ENCODE measurements at regions not wholly inside any gene's neighbourhood (a gene's known extent, or its start where the extent isn't known, plus 50 kb on each side); places are given as distances from the start of the nearest gene placed in this dataset.

GRCh38 chr5:2856206-2856605 is 104.7 kb upstream of the IRX2 start:
- DNase-seq, result no peak
- H2AFZ ChIP-seq (ENCODE audit: low read depth), result no peak overlapping the region
- H3K36me3 ChIP-seq (replicated peaks in 1 of 2; ENCODE audit: control insufficient read depth in 1 of 2, insufficient read depth in 2 of 2, low read length in 1 of 2), result no peaks in the 10 kb centered on the region
- no peaks in the 10 kb centered on the region for H4K20me1 ChIP-seq (ENCODE audit: insufficient read depth)
- H3K79me2 ChIP-seq (ENCODE audit: insufficient read depth), result no peaks in the 10 kb centered on the region
- ChIA-PET CTCF (no interaction called here), POLR2A (no interaction called here)
- H3K27ac ChIP-seq (ENCODE audit: low read depth in 2 of 2, low read length in 1 of 2), result no peak overlapping the region
- H3K27me3 ChIP-seq (ENCODE audit: insufficient read depth), result no peaks in the 10 kb centered on the region
- TF ChIP-seq FOSL2 (IDR thresholded peaks at IDR 0.05; ENCODE audit: borderline replicate concordance, low read depth) (no peak), NFIC (IDR thresholded peaks at IDR 0.05; ENCODE audit: borderline replicate concordance) (no peak), MAX (IDR thresholded peaks at IDR 0.05; ENCODE audit: low read depth) (no peak), USF2 (IDR thresholded peaks at IDR 0.05; ENCODE audit: borderline replicate concordance, low read depth, low read length) (no peak), YY1 (IDR thresholded peaks at IDR 0.05; ENCODE audit: low read depth) (no peak), EZH2phosphoT487 (IDR thresholded peaks at IDR 0.05; ENCODE audit: borderline replicate concordance, low read depth) (no peak), ZBTB33 (IDR thresholded peaks at IDR 0.05; ENCODE audit: borderline replicate concordance, low read depth) (no peak), FOXM1 (IDR thresholded peaks at IDR 0.05; ENCODE audit: low read depth) (no peak), REST (IDR thresholded peaks at IDR 0.05; ENCODE audit: low read depth, low read length) (no peak), FOXJ3 (CRISPR knock-in tag; IDR thresholded peaks at IDR 0.05) (no peak), NRF1 (IDR thresholded peaks at IDR 0.05; ENCODE audit: low read depth, low read length) (no peak), IRF3 (IDR thresholded peaks at IDR 0.05; ENCODE audit: low read depth, low read length) (no peak), RFX5 (IDR thresholded peaks at IDR 0.05; ENCODE audit: low read length) (no peak), JUND (IDR thresholded peaks at IDR 0.05) (no peak)
- H3K4me3 ChIP-seq (ENCODE audit: low read depth in 2 of 2, low read length in 1 of 2), result no peak overlapping the region
- H3K9me3 ChIP-seq, result no peaks in the 10 kb centered on the region
- H3F3A ChIP-seq (replicated peaks; ENCODE audit: insufficient read depth), result no peaks in the 10 kb centered on the region
- H3K9me2 ChIP-seq, result no peaks in the 10 kb centered on the region
- no peak overlapping the region for H3K9ac ChIP-seq
- WGBS (ENCODE audit: low lambda C conversion rate), result 2% methylated on average over 13 of the region's 13 CpGs
- H3K4me1 ChIP-seq (ENCODE audit: control insufficient read depth in 1 of 2, insufficient read depth in 2 of 2, low read depth in 1 of 2, low read length in 1 of 2), result no peaks in the 10 kb centered on the region
- H3K4me2 ChIP-seq, result no peak overlapping the region
